ENCODE measurements at regions not wholly inside any gene's neighbourhood (a gene's known extent, or its start where the extent isn't known, plus 50 kb on each side); places are given as distances from the start of the nearest gene placed in this dataset.

- TF ChIP-seq POLR2AphosphoS5 (IDR thresholded peaks at IDR 0.05; ENCODE audit: low read depth, low read length), result no peak
- TF ChIP-seq TAF1 (IDR thresholded peaks at IDR 0.05; ENCODE audit: borderline replicate concordance, insufficient read depth, low read length), result no peak
- TF ChIP-seq SIN3A (IDR thresholded peaks at IDR 0.05; ENCODE audit: borderline replicate concordance, insufficient read depth, low read length), result no peak
- no peak for TF ChIP-seq FOXP2 (optimal IDR thresholded peaks at IDR 0.05; ENCODE audit: borderline replicate concordance, extremely low read depth, extremely low read length, insufficient read depth)
- no peak for TF ChIP-seq REST (IDR thresholded peaks at IDR 0.05; ENCODE audit: insufficient read depth in 1 of 2, low read depth in 2 of 2, low read length in 2 of 2)
Measured at GRCh38 chr3:68139897-68140296, 485.5 kb upstream of the SUCLG2 start.
